ENCODE measurements at regions not wholly inside any gene's neighbourhood (a gene's known extent, or its start where the extent isn't known, plus 50 kb on each side); places are given as distances from the start of the nearest gene placed in this dataset.
A peak's percentile ranks its signal among the peaks of the same experiment; 100 is the strongest.

- Histone ChIP-seq H3K4ac (replicated peaks; ENCODE audit: insufficient read length, low read depth, low read length) (no peak overlapping the region), H3K79me1 (ENCODE audit: low read depth, low read length) (no peaks in the 10 kb centered on the region), H3K4me2 (ENCODE audit: insufficient read depth in 1 of 2, low read depth in 2 of 2, low read length in 2 of 2) (no peak overlapping the region), H3K4me3 (ENCODE audit: extremely low read depth in 1 of 4, insufficient read depth in 2 of 4, low read depth in 3 of 4, low read length in 4 of 4) (no peak overlapping the region), H3K23me2 (ENCODE audit: low read depth, low read length) (peaks cover 3% of the 10 kb centered on the region; the same call in 1 of the 2 replicates), H3K36me3 (ENCODE audit: control insufficient read depth in 2 of 4, insufficient read depth in 4 of 4, low read length in 3 of 4) (no peaks in the 10 kb centered on the region), H2BK12ac (ENCODE audit: low read depth, low read length) (no peak overlapping the region), H2BK15ac (ENCODE audit: low read length) (no peak overlapping the region), H2BK20ac (ENCODE audit: low read length) (no peak overlapping the region), H4K20me1 (replicated peaks in 1 of 2; ENCODE audit: control insufficient read depth in 1 of 2, insufficient read depth in 2 of 2, low read length in 2 of 2) (no peaks in the 10 kb centered on the region), H4K91ac (replicated peaks; ENCODE audit: insufficient read length, low read length) (no peak overlapping the region), H3K79me2 (ENCODE audit: control insufficient read depth in 1 of 2, insufficient read depth in 2 of 2, low read length in 2 of 2) (no peaks in the 10 kb centered on the region), H2BK5ac (ENCODE audit: low read depth, low read length) (no peak overlapping the region), H3K9ac (replicated peaks in 1 of 4; ENCODE audit: extremely low read depth in 1 of 4, low read depth in 3 of 4, low read length in 3 of 4) (no peak overlapping the region), H3K23ac (ENCODE audit: insufficient read length) (no peak overlapping the region), H2AFZ (ENCODE audit: low read length) (no peak overlapping the region), H4K5ac (ENCODE audit: insufficient read length, low read depth, low read length) (no peak overlapping the region), H3K27ac (ENCODE audit: low read depth, low read length) (no peak overlapping the region), H3K4me1 (replicated peaks in 1 of 4; ENCODE audit: control insufficient read depth in 3 of 4, insufficient read depth in 4 of 4, low read length in 3 of 4) (no peaks in the 10 kb centered on the region), H2AK5ac (ENCODE audit: low read depth, low read length) (no peak overlapping the region), H3K56ac (replicated peaks; ENCODE audit: insufficient read length, low read depth, low read length) (no peak overlapping the region), H3K14ac (ENCODE audit: insufficient read length) (no peak overlapping the region), H2BK120ac (replicated peaks; ENCODE audit: low read depth, low read length) (no peak overlapping the region), H3K9me3 (ENCODE audit: insufficient read depth in 2 of 2, low read depth in 1 of 2, low read length in 1 of 2) (no peaks in the 10 kb centered on the region), H3K18ac (ENCODE audit: extremely low read depth, low read length) (no peak overlapping the region), H3K27me3 (replicated peaks in 1 of 4; ENCODE audit: control insufficient read depth in 3 of 4, extremely low read depth in 1 of 4, insufficient read depth in 3 of 4, low read length in 3 of 4) (no peaks in the 10 kb centered on the region), H4K8ac (ENCODE audit: extremely low read depth, insufficient read depth, low read length) (no peak overlapping the region)
- 90% methylated on average over 3 of the region's 3 CpGs; no CpG with 5 or more reads in 1 of the 2 experiments for WGBS, 2 experiments (ENCODE audit: extremely low coverage in 1 of 2, insufficient coverage in 1 of 2, insufficient read length in 1 of 2, insufficient replicate concordance in 2 of 2, low coverage in 1 of 2, low lambda C conversion rate in 2 of 2, missing lambda C conversion rate in 1 of 2)
- peak; percentile 62; the same call in 1 of the 2 replicates for TF ChIP-seq MAFK (IDR thresholded peaks at IDR 0.05; ENCODE audit: low read depth, low read length)
- no peak for TF ChIP-seq CEBPB (IDR thresholded peaks at IDR 0.05; ENCODE audit: low read depth, low read length)
- no peak for TF ChIP-seq CREB1 (IDR thresholded peaks at IDR 0.05)
- TF ChIP-seq SIRT6 (IDR thresholded peaks at IDR 0.05; ENCODE audit: low read length): no peak
- ChIA-PET POLR2A (ENCODE audit: partially characterized antibody) (no interaction called here), CTCF (ENCODE audit: partially characterized antibody) (interaction anchor here (1.4 kb wide), 1 partner anchor 12 kb away, joined by 4 read pairs; no protein-coding TSS in a partner anchor)
- DNase-seq (ENCODE audit: low read depth in 1 of 2, low spot score in 2 of 2): no peak
- FAIRE-seq: no peak
These were observed 93.5 kb upstream of the SMIM23 start for GRCh38 chr5:171692107-171692506.

Measured in H1 (cell line).